HG03442 (cell line): ENCODE measurements at regions not wholly inside any gene's neighbourhood (a gene's known extent, or its start where the extent isn't known, plus 50 kb on each side); places are given as distances from the start of the nearest gene placed in this dataset.
A peak's percentile ranks its signal among the peaks of the same experiment; 100 is the strongest.
"Not testable (repeated sequence)": the region's sequence is repeated elsewhere in the genome, so short reads cannot be mapped to it uniquely, and the experiment has no call there.

ENCODE experiments used
- ATAC-seq: cut with Tn5 transposase; IDR thresholded peaks from one replicate; pipeline ENCODE4 v1.9.1; 2021; ENCODE audit warnings: mild to moderate bottlenecking, moderate library complexity; ENCODE audit not compliant: unreplicated experiment

DNA sequence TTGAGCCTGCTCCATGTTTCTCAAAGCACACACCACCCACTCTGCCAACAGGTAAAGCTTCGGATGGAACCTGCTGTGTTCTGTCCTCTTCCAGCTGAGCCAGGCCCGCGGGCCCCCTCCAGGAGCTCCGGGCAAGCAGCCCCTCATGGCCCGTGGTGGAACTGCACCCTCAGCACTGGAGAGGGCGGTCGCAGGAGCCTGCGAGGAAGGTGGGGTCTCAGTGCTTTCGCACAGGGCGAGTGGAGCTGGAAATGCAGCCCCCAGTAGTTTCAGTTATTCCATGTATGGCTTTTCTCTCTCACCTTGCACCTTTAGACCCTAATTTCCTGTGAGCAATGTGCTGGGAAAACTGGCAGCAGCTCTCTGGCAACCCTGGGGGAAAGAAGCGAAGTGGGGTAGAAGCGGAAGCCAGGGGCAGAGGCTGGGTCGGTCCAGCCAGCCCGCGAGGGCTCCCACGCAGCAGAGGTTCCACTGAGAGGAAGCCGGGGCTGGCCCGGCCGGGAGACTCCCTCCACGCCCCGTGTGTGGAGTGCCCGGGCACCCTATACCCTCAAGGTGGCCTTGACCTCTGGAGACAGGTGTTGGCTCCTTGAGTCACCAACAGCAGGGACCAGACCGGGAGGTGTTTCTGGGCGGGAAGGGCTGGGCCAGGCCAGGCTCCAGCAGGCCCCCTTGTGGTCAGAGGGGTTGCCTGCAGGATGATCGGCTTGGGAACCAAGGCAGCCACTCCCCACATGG is 119.9 kb upstream of the TMEM45B start:
- peak; percentile 76 for ATAC-seq

DNA sequence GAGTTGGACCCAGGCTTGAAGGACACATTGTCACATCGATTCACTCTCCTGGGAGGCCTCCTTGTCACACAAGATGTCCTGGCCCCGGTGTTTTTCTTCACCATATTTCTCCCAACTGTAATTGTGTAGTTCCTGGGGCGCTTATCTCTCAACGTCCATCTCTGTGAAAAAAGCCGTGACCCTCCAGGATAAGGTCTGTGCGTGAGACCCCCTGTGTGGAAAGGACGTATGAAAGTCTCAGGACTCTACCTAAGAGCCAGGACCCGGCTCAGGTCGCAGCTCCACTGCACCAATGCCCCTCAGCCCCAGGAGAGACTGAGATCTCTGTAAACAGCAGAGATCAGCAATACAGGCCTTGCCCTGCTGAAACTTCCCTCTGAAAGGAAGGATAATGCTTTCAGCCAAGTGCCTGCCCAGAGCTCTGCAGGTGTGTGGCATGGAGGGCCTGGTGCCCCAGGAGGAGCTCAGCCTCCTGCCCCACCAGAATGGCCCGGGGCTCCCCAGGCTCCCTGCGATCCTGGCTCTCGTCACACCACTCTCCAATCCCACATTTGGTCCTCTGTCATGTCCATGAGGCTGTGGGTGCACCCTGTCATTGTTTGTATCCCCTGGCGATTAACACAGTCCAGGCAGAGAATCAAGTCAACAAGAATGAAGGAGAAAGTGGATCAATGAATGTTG is 119.2 kb upstream of the TMEM45B start:
- ATAC-seq: no peak

DNA sequence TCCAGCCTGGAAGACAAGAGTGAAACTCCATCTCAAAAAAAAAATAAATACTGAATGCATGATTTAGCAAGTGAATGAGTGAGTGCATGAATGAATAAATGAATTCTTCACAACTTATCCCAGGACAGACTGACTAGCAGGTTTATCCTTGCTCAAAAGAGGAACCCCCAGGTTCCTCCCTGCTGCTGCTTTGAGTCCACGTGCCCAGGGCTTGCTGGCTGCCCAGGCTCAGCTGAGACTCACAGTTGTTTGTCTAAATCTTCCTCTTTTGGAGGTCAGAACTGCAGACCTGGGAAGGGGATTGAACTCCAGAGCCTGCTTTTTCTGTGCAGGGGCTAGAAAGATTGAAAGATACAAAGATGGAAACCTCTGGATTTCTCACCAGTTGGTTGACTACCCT is 117.4 kb upstream of the TMEM45B start:
- no peak for ATAC-seq

DNA sequence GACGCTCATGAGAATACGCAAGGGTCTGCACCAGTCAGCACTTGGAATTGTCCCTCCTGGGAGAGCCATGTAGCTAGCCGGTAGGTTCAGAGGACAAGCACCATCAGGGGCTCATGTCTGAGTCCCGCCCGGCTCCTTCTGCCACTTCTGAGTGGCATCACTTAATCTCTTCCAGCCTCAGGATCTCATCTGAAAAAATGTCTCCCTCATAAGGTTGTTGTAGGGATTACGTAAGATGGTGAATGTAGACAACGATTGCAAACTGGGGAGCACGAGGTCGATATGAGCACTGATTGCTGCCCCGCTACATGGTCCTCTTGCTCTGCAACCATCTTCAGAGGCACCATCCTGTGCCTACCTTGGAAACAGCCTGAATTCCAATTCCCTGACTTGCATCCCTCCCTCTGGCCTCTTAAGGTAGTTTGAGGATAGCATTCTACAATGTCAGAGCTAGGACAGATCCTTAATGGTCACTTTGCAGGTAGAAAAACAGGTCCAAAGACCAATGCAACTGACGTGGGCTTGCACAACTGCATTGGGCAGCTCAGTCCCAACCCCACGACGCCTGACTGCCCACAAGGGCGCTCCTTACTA is 115.8 kb upstream of the TMEM45B start:
- no peak for ATAC-seq

DNA sequence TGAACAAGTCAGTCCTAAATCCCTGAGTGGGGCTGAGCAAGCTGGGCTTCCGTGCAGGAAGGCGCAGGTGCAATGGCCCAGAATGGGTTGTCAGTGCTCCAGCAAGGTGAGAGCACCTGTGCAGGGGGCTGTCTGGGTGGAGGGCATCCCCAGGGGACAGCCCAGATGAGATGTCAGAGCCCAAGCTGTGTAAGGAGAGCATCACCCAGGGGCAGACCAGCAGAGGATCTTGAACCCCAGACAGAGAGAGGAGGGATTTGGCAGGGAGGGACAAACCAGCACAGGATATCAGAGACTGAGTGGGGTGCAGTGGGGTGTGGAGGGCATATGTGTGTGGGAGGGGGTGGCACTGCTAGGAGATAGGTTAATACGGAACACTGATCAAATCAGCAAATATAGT is 114.9 kb upstream of the TMEM45B start:
- ATAC-seq: no peak

DNA sequence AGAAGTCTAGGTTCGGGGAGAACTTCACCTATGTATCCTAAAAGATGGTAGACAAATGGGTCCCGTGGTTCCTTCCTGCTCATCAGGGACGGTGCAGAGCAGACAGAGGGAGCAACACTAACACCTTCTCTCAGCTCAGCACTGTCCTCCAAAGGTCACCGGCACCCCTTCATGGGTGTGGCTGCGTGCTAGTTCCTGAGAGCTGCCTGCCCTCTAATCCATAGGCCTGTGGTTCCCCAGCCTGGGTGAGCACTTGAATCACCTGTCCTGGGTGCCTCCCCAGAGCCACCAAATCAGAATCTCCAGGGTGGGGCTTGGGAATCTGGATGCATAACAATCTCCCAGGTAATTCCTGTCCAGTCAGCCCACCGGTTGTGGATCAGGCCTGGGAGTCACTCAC is 113.9 kb upstream of the TMEM45B start:
- no peak for ATAC-seq

DNA sequence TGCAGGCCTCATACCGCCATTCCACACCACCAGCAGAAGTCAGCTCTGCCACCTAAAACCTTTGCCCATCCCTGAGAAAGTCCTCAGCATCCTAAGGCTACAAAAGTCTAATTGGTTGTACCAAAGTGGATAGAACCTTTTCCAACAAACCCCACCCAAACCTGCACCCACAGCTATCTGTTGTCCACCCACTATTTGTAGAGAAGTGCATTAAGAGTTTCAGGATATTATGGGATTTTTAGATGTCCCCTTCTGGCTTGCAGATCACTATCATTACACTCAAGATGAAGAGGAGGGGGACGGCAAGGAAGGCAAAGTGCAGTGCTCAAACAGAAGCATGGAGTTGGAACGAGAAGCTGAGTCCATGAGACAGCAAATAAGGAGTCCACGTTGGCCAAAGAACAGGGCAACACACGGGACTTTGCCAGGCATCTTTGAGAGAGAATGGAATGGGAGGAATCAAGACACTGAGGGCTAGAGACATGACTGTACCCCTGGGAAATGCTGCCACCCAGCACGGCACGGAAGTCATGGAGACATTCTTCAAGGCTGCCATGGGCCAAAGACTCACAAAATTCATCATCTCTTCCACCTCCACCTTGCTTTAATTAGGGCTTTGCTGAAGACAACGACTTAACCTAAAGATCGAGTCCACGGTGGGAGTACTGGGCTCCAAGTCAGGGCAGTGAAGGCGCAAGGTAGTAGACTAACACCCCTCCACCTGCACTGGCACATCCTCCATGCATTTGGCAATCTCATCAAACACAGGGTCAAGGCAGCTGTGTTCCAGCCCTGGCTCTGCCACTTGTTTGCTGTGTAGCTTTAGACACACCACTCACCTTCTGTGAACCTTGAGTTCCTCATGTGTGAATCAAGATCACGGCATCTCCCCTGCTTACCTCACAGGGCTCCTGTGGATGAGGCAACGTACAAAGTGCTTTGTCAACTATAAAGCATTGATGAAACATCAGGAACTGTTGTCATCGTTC is 112.9 kb upstream of the TMEM45B start:
- no peak for ATAC-seq

DNA sequence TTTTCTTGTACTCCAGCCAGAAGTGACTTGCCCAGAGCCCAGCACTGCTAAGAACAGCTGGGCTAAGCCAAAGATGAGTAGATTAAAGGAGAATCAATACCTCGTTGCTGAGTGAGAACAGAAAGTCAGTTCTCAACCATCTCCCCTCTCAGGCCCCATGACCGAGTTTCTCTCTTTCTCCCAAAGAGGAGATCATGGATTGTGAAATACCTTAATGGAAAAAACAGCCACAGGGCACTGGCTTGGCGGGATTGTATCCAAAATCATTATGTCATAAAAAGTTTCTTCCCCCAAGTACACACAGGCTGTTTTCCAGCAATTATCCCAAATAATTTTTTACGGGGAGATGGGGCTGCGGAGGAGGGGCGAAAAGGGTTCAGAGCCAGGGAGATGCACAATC is 111.8 kb upstream of the TMEM45B start:
- ATAC-seq: no peak

DNA sequence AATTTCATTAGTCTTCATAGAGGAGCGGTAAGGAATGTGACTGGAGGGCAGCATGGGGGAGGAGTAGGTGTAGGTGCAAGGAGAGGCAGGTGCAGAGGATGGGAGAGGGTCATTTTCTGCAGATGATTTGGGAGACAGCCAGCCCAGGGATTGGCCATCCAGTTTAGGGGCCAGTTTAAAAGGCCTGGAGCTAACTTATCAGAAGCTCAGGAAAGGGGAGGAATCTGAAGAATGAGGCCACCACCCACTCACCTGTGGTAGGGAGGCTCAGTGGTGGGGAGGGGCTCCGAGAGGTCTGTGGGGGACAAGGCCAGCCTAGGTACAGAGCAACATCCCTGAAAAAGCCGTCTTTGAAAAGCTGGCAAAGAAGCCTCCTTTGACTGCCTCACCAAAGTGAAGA is 110.8 kb upstream of the TMEM45B start:
- ATAC-seq: no peak

DNA sequence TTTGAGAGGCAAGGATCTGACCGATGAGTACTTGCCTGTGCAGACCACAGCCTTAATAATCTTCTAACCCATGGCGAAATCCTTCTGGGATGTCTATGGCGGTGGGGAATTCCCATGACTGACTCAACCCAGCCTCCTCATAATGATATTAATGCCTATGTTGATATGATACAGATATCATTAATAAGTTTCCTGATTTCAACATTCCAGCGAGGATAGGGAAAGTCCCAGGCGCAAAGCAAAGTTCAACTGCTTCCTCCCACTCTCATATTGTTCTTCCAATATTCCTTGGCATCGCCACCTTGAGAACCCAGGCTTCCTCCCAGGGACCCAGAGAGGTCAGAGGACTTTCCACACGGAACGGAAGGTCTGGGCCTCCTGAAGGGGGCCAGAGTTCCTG is 110.3 kb upstream of the TMEM45B start:
- no peak for ATAC-seq

DNA sequence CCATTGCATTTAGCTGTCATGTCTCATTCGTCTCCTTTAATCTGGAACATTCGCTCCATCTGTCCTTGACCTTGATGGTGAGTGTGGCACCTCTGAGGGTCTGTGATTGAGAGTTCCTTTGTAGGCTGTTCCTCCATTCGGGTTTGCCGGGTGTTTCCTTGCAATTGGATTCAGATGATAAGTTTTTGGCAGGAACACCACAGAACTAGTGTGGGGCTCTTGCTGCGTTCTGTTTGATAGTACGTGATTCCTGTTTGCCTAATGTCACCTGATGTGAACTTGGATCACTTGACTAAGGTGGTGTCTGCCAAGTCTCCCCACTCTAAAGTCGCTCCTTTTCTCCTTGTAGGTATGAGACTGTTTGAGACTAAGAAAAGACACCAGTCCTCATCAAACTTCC is 109.7 kb upstream of the TMEM45B start:
- ATAC-seq: no peak

DNA sequence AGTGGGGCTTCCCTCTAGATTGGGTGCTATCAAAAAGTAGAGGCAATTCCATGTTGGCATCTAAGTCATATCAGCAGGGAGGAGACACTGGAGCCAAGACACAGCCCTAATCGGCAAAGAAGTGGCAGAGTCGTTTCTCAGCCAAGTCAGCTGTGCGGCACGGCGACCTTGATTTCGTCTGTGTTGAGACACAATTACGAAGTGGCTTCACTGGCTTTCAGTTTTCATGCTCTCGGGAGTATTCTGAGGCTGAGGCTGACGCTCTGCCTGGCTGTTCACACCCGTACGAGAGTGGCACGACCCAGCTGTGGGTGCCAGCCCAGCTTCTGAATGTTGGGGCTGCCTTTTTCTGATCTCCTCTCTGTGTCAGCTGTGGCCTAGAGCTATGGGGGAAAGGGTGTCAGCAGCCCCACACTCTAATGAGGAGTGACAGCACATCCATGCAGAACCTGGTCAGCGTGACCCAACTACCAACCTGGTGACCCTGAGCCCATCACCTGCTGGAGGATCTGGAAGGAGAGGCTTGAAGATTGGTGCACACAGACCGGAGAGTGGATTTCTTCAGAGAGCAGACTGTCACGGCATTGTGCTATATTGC is 105.7 kb upstream of the TMEM45B start:
- no peak for ATAC-seq

DNA sequence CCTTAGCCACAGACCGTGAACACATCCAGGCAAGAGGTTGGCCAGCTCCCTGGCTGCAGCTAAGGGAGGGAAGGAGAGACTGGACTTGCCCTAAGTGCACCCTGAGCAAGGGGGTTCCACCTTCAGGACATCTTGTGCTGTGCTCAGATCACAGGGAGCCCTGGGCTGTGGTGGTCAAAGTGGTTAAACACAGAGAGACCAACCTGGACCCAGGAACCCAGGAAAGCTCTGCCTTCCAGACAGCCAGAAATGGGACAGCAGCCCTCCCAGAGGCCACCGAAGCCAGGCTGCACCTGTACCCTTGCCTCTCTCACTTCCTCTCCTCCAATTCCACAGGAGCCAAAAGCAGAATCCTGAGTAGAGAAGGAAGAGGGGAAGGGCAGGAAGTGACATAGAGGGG is 105.2 kb upstream of the TMEM45B start:
- no peak for ATAC-seq

DNA sequence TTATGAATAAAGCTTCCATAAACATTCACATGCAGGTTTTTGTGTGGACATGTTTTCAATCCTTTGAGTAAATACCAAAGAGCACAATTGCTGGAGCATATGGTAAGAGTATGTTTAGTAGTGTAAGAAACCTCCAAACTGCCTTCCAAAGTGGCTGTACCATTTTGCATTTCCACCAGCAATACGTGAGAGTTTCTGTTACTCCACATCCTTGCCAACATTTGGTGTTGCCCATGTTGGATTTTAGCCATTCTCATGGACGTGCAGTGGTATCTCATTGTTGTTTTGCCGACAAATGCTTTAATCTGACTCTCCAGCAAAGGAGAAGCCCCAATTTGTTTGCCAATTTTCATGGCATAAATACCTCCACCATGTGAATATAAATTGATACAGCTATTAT is 103.9 kb upstream of the TMEM45B start:
- no peak for ATAC-seq

DNA sequence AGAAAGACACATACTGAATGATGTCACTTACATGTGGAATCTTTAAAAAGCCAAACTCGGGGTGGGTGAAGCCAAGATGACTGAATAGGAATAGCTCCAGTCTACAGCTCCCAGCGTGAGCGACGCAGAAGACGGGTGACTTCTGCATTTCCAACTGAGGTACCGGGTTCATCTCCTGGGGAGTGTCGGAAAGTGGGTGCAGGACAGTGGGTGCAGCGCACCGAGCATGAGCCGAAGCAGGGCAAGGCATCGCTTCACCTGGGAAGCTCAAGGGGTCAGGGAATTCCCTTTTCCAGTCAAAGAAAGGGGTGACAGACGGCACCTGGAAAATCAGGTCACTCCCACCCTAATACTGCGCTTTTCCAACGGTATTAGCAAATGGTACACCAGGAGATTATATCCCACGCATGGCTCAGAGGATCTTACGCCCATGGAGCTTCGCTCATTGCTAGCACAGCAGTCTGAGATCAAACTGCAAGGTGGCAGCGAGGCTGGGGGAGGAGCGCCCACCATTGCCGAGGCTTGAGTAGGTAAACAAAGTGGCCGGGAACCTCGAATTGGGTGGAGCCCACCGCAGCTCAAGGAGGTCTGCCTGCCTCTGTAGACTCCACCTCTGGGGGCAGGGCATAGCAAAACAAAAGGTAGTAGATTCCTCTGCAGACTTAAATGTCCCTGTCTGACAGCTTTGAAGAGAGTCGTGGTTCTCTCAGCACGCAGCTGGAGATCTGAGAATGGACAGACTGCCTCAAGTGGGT is 103.0 kb upstream of the TMEM45B start:
- ATAC-seq: not testable (repeated sequence)

DNA sequence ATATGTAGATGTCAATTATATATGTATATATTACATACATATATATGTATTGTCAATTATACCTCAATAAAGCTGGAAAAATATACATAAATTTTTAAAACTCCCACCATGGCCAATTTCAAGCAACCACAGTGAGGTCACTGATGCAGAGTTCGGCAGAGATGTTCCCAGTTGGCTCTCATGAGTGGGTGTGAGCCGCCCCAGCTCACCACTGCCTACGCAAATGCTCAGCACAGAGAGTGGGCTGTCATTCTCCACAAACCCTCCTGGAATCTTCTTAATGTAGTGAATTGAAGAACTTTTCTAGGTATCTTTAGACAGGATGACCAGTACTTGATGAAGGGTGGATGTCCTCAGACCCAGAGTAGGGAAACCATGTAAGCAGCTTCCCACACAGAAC is 96.6 kb upstream of the TMEM45B start:
- no peak for ATAC-seq

DNA sequence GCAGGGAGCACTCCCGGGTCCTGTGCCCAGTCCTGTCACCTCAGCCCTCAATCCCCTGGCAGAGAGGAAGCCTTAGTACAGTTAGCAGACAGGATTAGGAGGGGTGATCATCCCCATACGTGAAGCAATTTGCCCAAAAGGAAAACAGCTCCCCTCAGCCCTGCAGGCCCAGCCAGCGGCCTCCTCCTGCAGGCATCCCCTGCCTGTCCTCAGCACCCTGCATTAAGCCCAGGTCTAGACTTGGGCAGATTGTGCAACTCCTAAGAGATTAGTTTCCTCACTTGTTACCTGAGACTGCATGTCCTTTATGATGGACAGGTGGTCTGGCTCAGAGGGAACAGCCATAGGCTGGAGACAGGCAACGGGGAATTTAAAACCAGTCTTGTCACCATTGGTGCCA is 95.5 kb upstream of the TMEM45B start:
- ATAC-seq: no peak

DNA sequence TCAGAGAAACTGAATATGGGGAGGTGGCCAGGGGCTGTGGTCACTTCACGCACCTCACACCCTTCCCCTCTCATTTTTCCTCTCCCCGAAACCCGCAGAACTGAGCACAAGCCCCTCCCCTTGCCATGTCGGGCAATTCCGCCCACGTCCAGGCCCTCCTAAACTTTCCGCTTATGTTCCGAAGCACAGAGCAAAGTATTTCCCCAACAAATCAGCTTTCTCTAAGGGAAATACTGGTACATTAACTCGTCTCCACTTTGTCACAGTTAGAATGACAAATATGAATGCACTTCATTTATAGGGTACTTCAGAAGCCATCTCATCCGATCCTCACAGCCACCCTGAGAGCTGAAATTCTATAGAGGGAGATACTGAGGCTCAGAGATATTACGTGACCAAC is 94.7 kb upstream of the TMEM45B start:
- no peak for ATAC-seq

DNA sequence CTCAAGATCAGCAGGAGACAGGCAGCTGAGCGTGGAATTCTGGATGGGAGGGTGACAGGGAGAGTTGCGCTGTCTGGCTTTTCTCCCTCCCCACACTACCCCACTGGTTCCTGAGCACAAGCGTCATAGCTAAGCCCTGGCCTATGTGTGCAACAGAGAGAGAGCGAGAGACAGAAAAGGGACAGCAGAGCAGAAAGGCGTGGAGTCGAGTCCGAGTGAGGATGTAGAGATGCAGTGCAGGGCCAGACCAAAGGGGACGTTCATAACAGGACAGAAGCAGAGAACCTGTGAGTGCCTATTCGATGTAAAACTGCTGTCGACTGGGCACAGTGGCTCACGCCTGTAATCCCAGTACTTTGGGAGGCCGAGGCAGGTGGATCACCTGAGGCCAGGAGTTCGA is 94.0 kb upstream of the TMEM45B start:
- ATAC-seq: no peak

DNA sequence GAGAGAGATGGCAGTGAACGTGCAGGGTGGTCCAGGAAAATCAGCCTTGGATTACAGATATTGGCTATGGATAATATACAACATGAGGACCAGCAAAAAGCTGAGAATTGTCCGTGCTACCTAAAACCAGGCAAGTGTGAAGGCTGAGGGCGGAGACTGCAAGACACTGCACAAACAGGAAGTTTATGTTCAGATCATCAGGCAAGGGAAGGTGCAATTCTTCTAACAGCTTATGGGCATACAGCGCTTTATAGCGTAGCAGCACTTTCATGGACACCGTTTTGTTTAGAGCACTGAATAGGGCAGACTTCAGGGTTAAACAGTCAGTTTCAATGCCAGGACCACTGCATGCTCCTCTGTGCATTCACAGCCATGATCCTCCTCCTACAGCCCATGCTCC is 93.1 kb upstream of the TMEM45B start:
- ATAC-seq: no peak
